Heart left ventricle (tissue), 13 donors: ENCODE measurements at regions not wholly inside any gene's neighbourhood (a gene's known extent, or its start where the extent isn't known, plus 50 kb on each side); places are given as distances from the start of the nearest gene placed in this dataset.

Source experiments
- CTCF ChIP-seq, 12 donors: fragments of 200-600 bp; sonication (generic) in 4 of 12; IDR thresholded peaks; one replicate each; pipeline versions ENCODE4 v1.5.0 to v1.8.0; 2018 to 2022; ENCODE audit warnings: antibody characterized with exemption in 12 of 12, mild to moderate bottlenecking in 5 of 12
- POLR2A ChIP-seq, 2 donors: fragments of 450-650 bp; IDR thresholded peaks; one replicate each; pipeline ENCODE4 v1.6.1; 2017; ENCODE audit warnings: antibody characterized with exemption in 2 of 2, mild to moderate bottlenecking in 2 of 2, moderate library complexity in 2 of 2
- donor health status: ischemic (EF 13 %, LVEDD 7.1; RV severe dilation, severe dysfunction).
- donor health status: DM: no; HTN: yes; CAD: no.
- donor health status: DM: no; HTN: no; CAD: no.
- donor health status: ischemic (EF 25% LVEDD 6.9; RV normal size, moderate dysfunction).
- donor health status: ischemic (EF 25% LVEDD 5.7; RV mildly dilated, moderate dysfunction).
- donor health status: ischemic (EF 35%, LVEDD 5.7; RV mildly dilated, moderate dysfunction).
- donor health status: nonischemic (EF 11% LVEDD 7.7; RV severe dilation, severe dysfunction).
- donor health status: DM: yes; HTN: yes; CAD: no.
- donor health status: PGD.
- donor health status: ischemic (EF 29% LVEDD 5.4; RV normal size, mild dysfunction).
- donor health status: nonischemic (EF 23%, LVEDD 6.1; RV moderate dilation, normal function).

GRCh38 chrX:69372435-69372834, 131.7 kb upstream of the NALF2 start:
- no peak for TF ChIP-seq CTCF (IDR thresholded peaks at IDR 0.05)
- no peak for TF ChIP-seq POLR2A (IDR thresholded peaks at IDR 0.05)
